ENCODE measurements at regions not wholly inside any gene's neighbourhood (a gene's known extent, or its start where the extent isn't known, plus 50 kb on each side); places are given as distances from the start of the nearest gene placed in this dataset.
A peak's percentile ranks its signal among the peaks of the same experiment; 100 is the strongest.

DNA sequence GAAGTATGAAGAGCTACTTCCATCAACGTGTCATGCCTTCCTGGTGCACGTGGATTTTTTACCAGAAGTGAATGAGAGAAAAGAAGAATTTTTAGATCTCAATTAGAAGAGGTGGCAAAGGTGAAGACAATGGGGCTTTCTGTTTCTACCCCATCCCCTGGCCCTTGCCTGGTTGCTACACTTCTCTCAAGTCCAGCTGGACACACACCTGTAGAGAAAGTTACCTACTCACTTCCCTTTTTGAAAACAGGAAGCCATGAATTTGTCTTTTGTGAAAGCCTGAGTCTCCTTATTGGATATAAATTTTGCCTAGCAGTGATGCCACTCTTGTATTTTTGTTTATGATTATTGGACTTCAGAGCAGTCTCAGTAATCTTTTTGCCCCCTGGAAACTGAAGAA lies 142.9 kb upstream of the AKR1E2 start:
- Histone ChIP-seq H3K36me3 (ENCODE audit: low read depth) (no peaks in the 10 kb centered on the region), H3K9me3 (ENCODE audit: insufficient read depth, low read depth) (no peaks in the 10 kb centered on the region), H3K79me2 (ENCODE audit: low read depth) (no peaks in the 10 kb centered on the region), H3K4me3 (no peak overlapping the region), H3K9me2 (ENCODE audit: insufficient read depth) (no peaks in the 10 kb centered on the region), H3K27ac (no peak overlapping the region), H3F3A (ENCODE audit: insufficient read depth, low read depth) (peaks cover 6% of the 10 kb centered on the region; the same call in 1 of the 2 replicates), H3K4me1 (replicated peaks; ENCODE audit: insufficient read depth) (peaks cover 27% of the 10 kb centered on the region), H3K4me2 (no peak overlapping the region), H4K20me1 (ENCODE audit: insufficient read depth) (no peaks in the 10 kb centered on the region), H2AFZ (no peak overlapping the region), H3K27me3 (ENCODE audit: insufficient read depth, low read depth) (no peaks in the 10 kb centered on the region)
- CTCF ChIA-PET = no interaction called here
- DNase-seq = no peak
- TF ChIP-seq, protein P1, sequence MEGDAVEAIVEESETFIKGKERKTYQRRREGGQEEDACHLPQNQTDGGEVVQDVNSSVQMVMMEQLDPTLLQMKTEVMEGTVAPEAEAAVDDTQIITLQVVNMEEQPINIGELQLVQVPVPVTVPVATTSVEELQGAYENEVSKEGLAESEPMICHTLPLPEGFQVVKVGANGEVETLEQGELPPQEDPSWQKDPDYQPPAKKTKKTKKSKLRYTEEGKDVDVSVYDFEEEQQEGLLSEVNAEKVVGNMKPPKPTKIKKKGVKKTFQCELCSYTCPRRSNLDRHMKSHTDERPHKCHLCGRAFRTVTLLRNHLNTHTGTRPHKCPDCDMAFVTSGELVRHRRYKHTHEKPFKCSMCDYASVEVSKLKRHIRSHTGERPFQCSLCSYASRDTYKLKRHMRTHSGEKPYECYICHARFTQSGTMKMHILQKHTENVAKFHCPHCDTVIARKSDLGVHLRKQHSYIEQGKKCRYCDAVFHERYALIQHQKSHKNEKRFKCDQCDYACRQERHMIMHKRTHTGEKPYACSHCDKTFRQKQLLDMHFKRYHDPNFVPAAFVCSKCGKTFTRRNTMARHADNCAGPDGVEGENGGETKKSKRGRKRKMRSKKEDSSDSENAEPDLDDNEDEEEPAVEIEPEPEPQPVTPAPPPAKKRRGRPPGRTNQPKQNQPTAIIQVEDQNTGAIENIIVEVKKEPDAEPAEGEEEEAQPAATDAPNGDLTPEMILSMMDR (conservative IDR thresholded peaks at IDR 0.05) = no peak
- TF ChIP-seq EZH2 (IDR thresholded peaks at IDR 0.05; ENCODE audit: low read depth) = no peak
- intact Hi-C loops (cut with micrococcal nuclease; ENCODE audit: unreplicated experiment) = no loop called here
- POLR2A ChIA-PET (ENCODE audit: unreplicated experiment) = no interaction called here
- no TSS peak for BruUV-seq (replicated peaks)

DNA sequence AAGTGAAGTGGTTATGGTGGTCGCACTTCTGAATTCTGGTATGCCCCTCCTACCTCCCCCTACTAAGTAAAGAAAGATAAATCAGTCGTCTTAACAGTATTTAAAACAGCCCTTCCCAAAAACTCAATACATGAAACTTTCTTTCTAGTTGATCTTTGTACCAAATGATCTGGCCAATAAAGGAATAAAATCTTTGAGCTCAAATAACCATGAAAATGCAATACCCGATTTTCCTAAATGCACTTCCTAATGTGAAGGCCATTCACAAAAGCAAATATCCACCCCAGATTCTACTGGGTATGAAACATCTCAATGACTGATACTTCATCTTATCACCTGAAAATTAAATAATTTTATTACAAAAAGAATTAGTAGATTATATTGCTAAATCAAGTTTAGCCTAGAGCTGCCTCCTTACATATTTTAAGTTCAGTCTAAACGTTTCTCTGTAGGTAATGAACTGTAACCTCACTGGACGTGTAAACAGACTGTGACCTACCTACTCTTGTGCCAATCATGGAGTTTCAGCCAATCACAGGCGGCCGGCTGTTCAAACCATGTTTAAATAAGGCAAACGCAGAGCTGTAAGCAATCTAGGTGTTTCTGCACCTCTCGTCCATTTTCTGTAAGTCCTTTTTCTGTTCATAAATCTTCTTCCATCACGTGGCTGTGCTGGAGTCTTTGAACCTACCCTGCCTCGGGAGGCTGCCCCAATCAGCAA lies 146.9 kb upstream of the AKR1E2 start:
- H3K27me3 ChIP-seq (ENCODE audit: insufficient read depth, low read depth) = no peaks in the 10 kb centered on the region
- H3K36me3 ChIP-seq (ENCODE audit: low read depth) = no peaks in the 10 kb centered on the region
- H3K9me2 ChIP-seq (ENCODE audit: insufficient read depth) = no peaks in the 10 kb centered on the region
- BruUV-seq (replicated peaks) = no TSS peak
- TF ChIP-seq, protein P1 (conservative IDR thresholded peaks at IDR 0.05) = no peak
- no peak for TF ChIP-seq EZH2 (IDR thresholded peaks at IDR 0.05; ENCODE audit: low read depth)
- peak overlapping the region; percentile 89 for H3K27ac ChIP-seq
- peaks cover 19% of the 10 kb centered on the region for H3K4me1 ChIP-seq (replicated peaks; ENCODE audit: insufficient read depth)
- DNase-seq = no peak
- H4K20me1 ChIP-seq (ENCODE audit: insufficient read depth) = no peaks in the 10 kb centered on the region
- intact Hi-C loops (cut with micrococcal nuclease; ENCODE audit: unreplicated experiment) = no loop called here
- H2AFZ ChIP-seq = no peak overlapping the region
- H3K9me3 ChIP-seq (ENCODE audit: insufficient read depth, low read depth) = no peaks in the 10 kb centered on the region
- peaks cover 6% of the 10 kb centered on the region; the same call in 1 of the 2 replicates for H3F3A ChIP-seq (ENCODE audit: insufficient read depth, low read depth)
- H3K79me2 ChIP-seq (ENCODE audit: low read depth) = no peaks in the 10 kb centered on the region
- CTCF ChIA-PET = no interaction called here
- H3K4me2 ChIP-seq = no peak overlapping the region
- POLR2A ChIA-PET (ENCODE audit: unreplicated experiment) = no interaction called here
- H3K4me3 ChIP-seq = no peak overlapping the region

DNA sequence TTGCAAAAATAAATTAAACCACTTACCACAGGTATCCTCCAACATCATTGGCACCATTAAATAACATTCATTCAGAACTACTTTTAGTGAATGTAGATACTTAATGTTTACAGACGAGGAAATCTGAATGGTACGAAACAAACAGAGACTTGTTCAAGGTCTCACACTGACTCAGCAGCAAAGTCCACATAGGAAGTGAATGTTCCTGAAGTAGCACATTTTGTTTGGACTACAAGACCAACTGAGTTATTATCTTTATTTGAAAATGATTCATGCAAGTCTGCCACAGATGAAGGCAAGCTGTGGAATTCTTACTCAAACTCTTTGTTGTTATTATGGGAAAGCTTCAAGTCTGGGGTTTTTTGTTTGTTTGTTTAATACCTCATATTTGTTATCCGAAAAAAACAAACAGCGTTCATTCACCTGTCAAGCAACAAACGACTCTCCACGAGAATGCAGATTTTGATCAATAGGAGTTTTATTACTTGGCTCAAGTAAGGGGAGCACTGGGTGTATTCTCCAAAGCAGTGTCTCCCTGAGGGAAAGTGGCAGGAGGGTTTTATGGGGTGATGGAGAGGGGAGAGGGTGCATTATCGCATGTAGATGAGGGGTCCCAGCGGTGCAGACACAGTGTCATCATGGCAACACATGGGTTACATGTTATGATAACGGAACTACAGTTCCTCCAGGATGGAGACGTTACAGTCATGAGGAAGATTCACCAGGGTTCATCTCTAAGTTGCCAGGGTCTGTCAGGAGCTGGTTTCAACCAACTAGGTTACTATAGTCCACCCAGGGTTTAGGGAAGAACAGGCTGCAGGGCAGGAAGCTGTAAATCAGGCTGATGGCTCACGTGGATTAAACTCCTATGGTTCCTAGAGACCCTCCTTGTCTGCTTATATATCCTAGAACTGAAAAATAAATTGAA lies 147.7 kb upstream of the AKR1E2 start:
- TF ChIP-seq, protein P1 (conservative IDR thresholded peaks at IDR 0.05) = no peak
- TF ChIP-seq EZH2 (IDR thresholded peaks at IDR 0.05; ENCODE audit: low read depth) = no peak
- no peaks in the 10 kb centered on the region for H3K79me2 ChIP-seq (ENCODE audit: low read depth)
- peak in 1 of 2 experiments; percentile 78 for DNase-seq
- peak overlapping the region; percentile 16; the same call in 1 of the 2 replicates for H3K4me3 ChIP-seq
- H3K9me3 ChIP-seq (ENCODE audit: insufficient read depth, low read depth) = no peaks in the 10 kb centered on the region
- peak overlapping the region; percentile 89 for H3K27ac ChIP-seq
- no peaks in the 10 kb centered on the region for H3K27me3 ChIP-seq (ENCODE audit: insufficient read depth, low read depth)
- H3K36me3 ChIP-seq (ENCODE audit: low read depth) = no peaks in the 10 kb centered on the region
- peak overlapping the region; percentile 54 for H3K4me2 ChIP-seq
- H4K20me1 ChIP-seq (ENCODE audit: insufficient read depth) = no peaks in the 10 kb centered on the region
- peaks cover 6% of the 10 kb centered on the region; the same call in 1 of the 2 replicates for H3F3A ChIP-seq (ENCODE audit: insufficient read depth, low read depth)
- ChIA-PET POLR2A (ENCODE audit: unreplicated experiment) (no interaction called here), CTCF (no interaction called here)
- BruUV-seq (replicated peaks) = no TSS peak
- no peaks in the 10 kb centered on the region for H3K9me2 ChIP-seq (ENCODE audit: insufficient read depth)
- H3K4me1 ChIP-seq (replicated peaks; ENCODE audit: insufficient read depth) = peaks cover 19% of the 10 kb centered on the region
- intact Hi-C loops (cut with micrococcal nuclease; ENCODE audit: unreplicated experiment) = no loop called here
- 0 out of 2 replicates have a peak overlapping the region, but pooled peaks have one; percentile 42 for H2AFZ ChIP-seq
